AG09309 (cell line): ENCODE measurements at regions not wholly inside any gene's neighbourhood (a gene's known extent, or its start where the extent isn't known, plus 50 kb on each side); places are given as distances from the start of the nearest gene placed in this dataset.

ENCODE experiments used
- DNase-seq: peaks from one replicate; pipeline ENCODE4 v3.0.0-alpha.2; 2010; ENCODE audit warnings: low read depth
- H3K4me3 ChIP-seq: 2 replicates; pipeline ENCODE4 v1.5.1; 2011; ENCODE audit warnings: mild to moderate bottlenecking, low read depth, low read length, moderate library complexity; ENCODE audit not compliant: control insufficient read depth
- CTCF ChIP-seq: IDR thresholded peaks from 2 replicates; pipeline ENCODE4 v1.5.1; 2011; ENCODE audit warnings: mild to moderate bottlenecking, low read depth, low read length, inconsistent platforms; ENCODE audit not compliant: insufficient read depth, control insufficient read depth; ENCODE audit errors: missing control alignments

GRCh38 chr9:118618084-118618483 lies 751.2 kb downstream of the BRINP1 start:
- no peak for DNase-seq
- H3K4me3 ChIP-seq = no peak overlapping the region
- TF ChIP-seq CTCF = no peak

GRCh38 chr9:118618849-118619248 lies 750.4 kb downstream of the BRINP1 start:
- no peak overlapping the region for H3K4me3 ChIP-seq
- no peak for DNase-seq
- TF ChIP-seq CTCF = no peak

- no peak overlapping the region for H3K4me3 ChIP-seq
- TF ChIP-seq CTCF = no peak
- DNase-seq = no peak
These were observed 744.6 kb downstream of the BRINP1 start for GRCh38 chr9:118624608-118625007.

- TF ChIP-seq CTCF = no peak
- H3K4me3 ChIP-seq = no peak overlapping the region
- no peak for DNase-seq
These were observed 739.2 kb downstream of the BRINP1 start for GRCh38 chr9:118630079-118630478.

GRCh38 chr9:118630931-118631595 lies 738.2 kb downstream of the BRINP1 start:
- no peak for DNase-seq
- no peak for TF ChIP-seq CTCF
- no peak overlapping the region for H3K4me3 ChIP-seq

- DNase-seq = no peak
- no peak for TF ChIP-seq CTCF
These were observed 737.3 kb downstream of the BRINP1 start for GRCh38 chr9:118631956-118632355.

GRCh38 chr9:118635416-118635815 lies 733.8 kb downstream of the BRINP1 start:
- no peak for TF ChIP-seq CTCF
- no peak overlapping the region for H3K4me3 ChIP-seq
- DNase-seq = no peak

More at GRCh38 chr9:118631956-118632355, 737.3 kb downstream of the BRINP1 start:
- no peak overlapping the region for H3K4me3 ChIP-seq
